ENCODE measurements at regions not wholly inside any gene's neighbourhood (a gene's known extent, or its start where the extent isn't known, plus 50 kb on each side); places are given as distances from the start of the nearest gene placed in this dataset.

DNA sequence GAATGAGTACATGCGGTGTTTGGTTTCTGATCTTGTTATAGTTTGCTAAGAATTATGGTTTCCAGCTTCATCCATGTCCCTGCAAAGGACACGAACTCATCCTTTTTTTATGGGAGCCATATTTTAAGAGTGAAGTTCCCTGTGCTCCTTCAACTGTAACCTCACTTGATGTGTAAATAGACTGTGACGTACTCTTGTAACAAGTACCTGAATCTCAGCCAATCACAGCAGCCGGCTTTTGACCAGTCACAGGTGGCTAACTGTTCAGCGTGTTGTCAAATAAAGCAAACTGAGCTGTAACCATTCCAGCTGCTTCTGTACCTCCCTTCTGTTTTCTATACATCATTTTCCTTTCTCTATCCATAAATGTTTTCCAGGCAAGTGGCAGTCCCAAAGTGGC lies 774.3 kb upstream of the HS6ST1 start:
- TF ChIP-seq, protein P1, sequence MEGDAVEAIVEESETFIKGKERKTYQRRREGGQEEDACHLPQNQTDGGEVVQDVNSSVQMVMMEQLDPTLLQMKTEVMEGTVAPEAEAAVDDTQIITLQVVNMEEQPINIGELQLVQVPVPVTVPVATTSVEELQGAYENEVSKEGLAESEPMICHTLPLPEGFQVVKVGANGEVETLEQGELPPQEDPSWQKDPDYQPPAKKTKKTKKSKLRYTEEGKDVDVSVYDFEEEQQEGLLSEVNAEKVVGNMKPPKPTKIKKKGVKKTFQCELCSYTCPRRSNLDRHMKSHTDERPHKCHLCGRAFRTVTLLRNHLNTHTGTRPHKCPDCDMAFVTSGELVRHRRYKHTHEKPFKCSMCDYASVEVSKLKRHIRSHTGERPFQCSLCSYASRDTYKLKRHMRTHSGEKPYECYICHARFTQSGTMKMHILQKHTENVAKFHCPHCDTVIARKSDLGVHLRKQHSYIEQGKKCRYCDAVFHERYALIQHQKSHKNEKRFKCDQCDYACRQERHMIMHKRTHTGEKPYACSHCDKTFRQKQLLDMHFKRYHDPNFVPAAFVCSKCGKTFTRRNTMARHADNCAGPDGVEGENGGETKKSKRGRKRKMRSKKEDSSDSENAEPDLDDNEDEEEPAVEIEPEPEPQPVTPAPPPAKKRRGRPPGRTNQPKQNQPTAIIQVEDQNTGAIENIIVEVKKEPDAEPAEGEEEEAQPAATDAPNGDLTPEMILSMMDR (IDR thresholded peaks at IDR 0.05; ENCODE audit: low read depth, low read length, missing input control): no peak
- TF ChIP-seq JUND (IDR thresholded peaks at IDR 0.05): no peak
- no peak for TF ChIP-seq EGR1 (IDR thresholded peaks at IDR 0.05; ENCODE audit: low read depth in 2 of 2)
- no peak for TF ChIP-seq MAX (IDR thresholded peaks at IDR 0.05)
- no peak for TF ChIP-seq SP1 (IDR thresholded peaks at IDR 0.05)
- TF ChIP-seq TAF1 (conservative IDR thresholded peaks at IDR 0.05): no peak
- no peak for TF ChIP-seq RAD21 (IDR thresholded peaks at IDR 0.05)
- no peak for TF ChIP-seq FOXA1 (IDR thresholded peaks at IDR 0.05)
- TF ChIP-seq GABPA (IDR thresholded peaks at IDR 0.05 in 1 of 2, conservative IDR thresholded peaks at IDR 0.05 in 1 of 2): no peak
- TF ChIP-seq, protein P2, sequence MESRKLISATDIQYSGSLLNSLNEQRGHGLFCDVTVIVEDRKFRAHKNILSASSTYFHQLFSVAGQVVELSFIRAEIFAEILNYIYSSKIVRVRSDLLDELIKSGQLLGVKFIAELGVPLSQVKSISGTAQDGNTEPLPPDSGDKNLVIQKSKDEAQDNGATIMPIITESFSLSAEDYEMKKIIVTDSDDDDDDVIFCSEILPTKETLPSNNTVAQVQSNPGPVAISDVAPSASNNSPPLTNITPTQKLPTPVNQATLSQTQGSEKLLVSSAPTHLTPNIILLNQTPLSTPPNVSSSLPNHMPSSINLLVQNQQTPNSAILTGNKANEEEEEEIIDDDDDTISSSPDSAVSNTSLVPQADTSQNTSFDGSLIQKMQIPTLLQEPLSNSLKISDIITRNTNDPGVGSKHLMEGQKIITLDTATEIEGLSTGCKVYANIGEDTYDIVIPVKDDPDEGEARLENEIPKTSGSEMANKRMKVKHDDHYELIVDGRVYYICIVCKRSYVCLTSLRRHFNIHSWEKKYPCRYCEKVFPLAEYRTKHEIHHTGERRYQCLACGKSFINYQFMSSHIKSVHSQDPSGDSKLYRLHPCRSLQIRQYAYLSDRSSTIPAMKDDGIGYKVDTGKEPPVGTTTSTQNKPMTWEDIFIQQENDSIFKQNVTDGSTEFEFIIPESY (IDR thresholded peaks at IDR 0.05): no peak
- TF ChIP-seq, protein P3, sequence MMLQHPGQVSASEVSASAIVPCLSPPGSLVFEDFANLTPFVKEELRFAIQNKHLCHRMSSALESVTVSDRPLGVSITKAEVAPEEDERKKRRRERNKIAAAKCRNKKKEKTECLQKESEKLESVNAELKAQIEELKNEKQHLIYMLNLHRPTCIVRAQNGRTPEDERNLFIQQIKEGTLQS (IDR thresholded peaks at IDR 0.05): no peak
- TF ChIP-seq, protein P4, sequence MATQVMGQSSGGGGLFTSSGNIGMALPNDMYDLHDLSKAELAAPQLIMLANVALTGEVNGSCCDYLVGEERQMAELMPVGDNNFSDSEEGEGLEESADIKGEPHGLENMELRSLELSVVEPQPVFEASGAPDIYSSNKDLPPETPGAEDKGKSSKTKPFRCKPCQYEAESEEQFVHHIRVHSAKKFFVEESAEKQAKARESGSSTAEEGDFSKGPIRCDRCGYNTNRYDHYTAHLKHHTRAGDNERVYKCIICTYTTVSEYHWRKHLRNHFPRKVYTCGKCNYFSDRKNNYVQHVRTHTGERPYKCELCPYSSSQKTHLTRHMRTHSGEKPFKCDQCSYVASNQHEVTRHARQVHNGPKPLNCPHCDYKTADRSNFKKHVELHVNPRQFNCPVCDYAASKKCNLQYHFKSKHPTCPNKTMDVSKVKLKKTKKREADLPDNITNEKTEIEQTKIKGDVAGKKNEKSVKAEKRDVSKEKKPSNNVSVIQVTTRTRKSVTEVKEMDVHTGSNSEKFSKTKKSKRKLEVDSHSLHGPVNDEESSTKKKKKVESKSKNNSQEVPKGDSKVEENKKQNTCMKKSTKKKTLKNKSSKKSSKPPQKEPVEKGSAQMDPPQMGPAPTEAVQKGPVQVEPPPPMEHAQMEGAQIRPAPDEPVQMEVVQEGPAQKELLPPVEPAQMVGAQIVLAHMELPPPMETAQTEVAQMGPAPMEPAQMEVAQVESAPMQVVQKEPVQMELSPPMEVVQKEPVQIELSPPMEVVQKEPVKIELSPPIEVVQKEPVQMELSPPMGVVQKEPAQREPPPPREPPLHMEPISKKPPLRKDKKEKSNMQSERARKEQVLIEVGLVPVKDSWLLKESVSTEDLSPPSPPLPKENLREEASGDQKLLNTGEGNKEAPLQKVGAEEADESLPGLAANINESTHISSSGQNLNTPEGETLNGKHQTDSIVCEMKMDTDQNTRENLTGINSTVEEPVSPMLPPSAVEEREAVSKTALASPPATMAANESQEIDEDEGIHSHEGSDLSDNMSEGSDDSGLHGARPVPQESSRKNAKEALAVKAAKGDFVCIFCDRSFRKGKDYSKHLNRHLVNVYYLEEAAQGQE (IDR thresholded peaks at IDR 0.05): no peak

Measured in liver (tissue), 3 donors.